Ishikawa (cell line): ENCODE measurements at regions not wholly inside any gene's neighbourhood (a gene's known extent, or its start where the extent isn't known, plus 50 kb on each side); places are given as distances from the start of the nearest gene placed in this dataset.

ENCODE experiments used
- EGR1 ChIP-seq: IDR thresholded peaks from 2 replicates; pipeline ENCODE4 v1.6.1; 2012
- EP300 ChIP-seq: IDR thresholded peaks from 2 replicates; pipeline ENCODE4 v1.6.1; 2012; ENCODE audit warnings: borderline replicate concordance
- FOXM1 ChIP-seq: IDR thresholded peaks from 2 replicates; pipeline ENCODE4 v1.6.1; 2012; ENCODE audit warnings: low read depth, borderline replicate concordance
- NFIC ChIP-seq: IDR thresholded peaks from 2 replicates; pipeline ENCODE4 v1.6.1; 2012
- RAD21 ChIP-seq: IDR thresholded peaks from 2 replicates; pipeline ENCODE4 v1.6.1; 2012; ENCODE audit warnings: low read depth
- TCF12 ChIP-seq: IDR thresholded peaks from 2 replicates; pipeline ENCODE4 v1.6.1; 2012; ENCODE audit warnings: low read depth
- YY1 ChIP-seq: IDR thresholded peaks from 2 replicates; pipeline ENCODE4 v1.6.1; 2012; ENCODE audit warnings: low read depth
- ZBTB7A ChIP-seq: IDR thresholded peaks from 2 replicates; pipeline ENCODE4 v1.6.1; 2012; ENCODE audit warnings: low read depth
- TF ChIP-seq, protein P1 (sequence below): IDR thresholded peaks from 2 replicates; pipeline ENCODE4 v1.6.1; 2012
- TF ChIP-seq, protein P2 (sequence below): IDR thresholded peaks from 2 replicates; pipeline ENCODE4 v1.6.1; 2012
- TF ChIP-seq, protein P3 (sequence below): IDR thresholded peaks from 2 replicates; pipeline ENCODE4 v1.6.1; 2012; ENCODE audit warnings: low read depth, mild to moderate bottlenecking

DNA sequence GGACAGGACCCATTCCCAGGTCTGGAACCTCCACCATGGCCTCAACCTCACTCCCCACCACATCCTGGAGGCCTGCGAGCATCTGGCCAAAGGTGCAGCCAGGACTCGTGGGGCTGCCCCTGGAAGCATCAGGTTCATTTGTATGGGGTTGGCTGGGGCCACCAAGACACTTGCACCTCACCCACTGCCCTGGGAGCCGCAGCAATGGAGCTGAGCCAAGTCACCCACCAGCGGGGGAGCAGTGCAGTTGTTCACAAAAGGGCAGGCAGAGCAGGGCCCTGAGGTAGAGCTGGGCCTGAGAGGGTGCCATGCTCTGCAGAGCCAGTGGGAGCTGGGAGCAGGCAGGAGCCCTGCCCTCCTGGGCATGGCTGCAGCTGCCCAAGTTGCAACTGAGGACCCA is 163.5 kb downstream of the FAM47A start:
- TF ChIP-seq, protein P1, sequence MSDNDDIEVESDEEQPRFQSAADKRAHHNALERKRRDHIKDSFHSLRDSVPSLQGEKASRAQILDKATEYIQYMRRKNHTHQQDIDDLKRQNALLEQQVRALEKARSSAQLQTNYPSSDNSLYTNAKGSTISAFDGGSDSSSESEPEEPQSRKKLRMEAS, result no peak
- TF ChIP-seq EGR1 (no peak), TCF12 (no peak), NFIC (no peak), ZBTB7A (no peak), YY1 (no peak), RAD21 (no peak), FOXM1 (no peak), EP300 (no peak)
- TF ChIP-seq, protein P2, sequence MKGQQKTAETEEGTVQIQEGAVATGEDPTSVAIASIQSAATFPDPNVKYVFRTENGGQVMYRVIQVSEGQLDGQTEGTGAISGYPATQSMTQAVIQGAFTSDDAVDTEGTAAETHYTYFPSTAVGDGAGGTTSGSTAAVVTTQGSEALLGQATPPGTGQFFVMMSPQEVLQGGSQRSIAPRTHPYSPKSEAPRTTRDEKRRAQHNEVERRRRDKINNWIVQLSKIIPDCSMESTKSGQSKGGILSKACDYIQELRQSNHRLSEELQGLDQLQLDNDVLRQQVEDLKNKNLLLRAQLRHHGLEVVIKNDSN, result no peak
- TF ChIP-seq, protein P3, sequence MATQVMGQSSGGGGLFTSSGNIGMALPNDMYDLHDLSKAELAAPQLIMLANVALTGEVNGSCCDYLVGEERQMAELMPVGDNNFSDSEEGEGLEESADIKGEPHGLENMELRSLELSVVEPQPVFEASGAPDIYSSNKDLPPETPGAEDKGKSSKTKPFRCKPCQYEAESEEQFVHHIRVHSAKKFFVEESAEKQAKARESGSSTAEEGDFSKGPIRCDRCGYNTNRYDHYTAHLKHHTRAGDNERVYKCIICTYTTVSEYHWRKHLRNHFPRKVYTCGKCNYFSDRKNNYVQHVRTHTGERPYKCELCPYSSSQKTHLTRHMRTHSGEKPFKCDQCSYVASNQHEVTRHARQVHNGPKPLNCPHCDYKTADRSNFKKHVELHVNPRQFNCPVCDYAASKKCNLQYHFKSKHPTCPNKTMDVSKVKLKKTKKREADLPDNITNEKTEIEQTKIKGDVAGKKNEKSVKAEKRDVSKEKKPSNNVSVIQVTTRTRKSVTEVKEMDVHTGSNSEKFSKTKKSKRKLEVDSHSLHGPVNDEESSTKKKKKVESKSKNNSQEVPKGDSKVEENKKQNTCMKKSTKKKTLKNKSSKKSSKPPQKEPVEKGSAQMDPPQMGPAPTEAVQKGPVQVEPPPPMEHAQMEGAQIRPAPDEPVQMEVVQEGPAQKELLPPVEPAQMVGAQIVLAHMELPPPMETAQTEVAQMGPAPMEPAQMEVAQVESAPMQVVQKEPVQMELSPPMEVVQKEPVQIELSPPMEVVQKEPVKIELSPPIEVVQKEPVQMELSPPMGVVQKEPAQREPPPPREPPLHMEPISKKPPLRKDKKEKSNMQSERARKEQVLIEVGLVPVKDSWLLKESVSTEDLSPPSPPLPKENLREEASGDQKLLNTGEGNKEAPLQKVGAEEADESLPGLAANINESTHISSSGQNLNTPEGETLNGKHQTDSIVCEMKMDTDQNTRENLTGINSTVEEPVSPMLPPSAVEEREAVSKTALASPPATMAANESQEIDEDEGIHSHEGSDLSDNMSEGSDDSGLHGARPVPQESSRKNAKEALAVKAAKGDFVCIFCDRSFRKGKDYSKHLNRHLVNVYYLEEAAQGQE, result no peak
